VCaP (cell line): ENCODE measurements at regions not wholly inside any gene's neighbourhood (a gene's known extent, or its start where the extent isn't known, plus 50 kb on each side); places are given as distances from the start of the nearest gene placed in this dataset.

Experiments used
- H3K27ac ChIP-seq: fragments of 450-650 bp; 2 replicates; pipeline ENCODE4 v1.5.1; 2017
- CTCF ChIP-seq: fragments of 450-650 bp; conservative IDR thresholded peaks from 2 replicates; pipeline ENCODE4 v1.5.1; 2017; ENCODE audit warnings: mild to moderate bottlenecking, moderate library complexity

GRCh38 chr10:10774416-10774815 is 243.3 kb upstream of the CELF2 start:
- no peak overlapping the region for H3K27ac ChIP-seq
- TF ChIP-seq CTCF: no peak

GRCh38 chr10:10776363-10776762 is 241.3 kb upstream of the CELF2 start:
- H3K27ac ChIP-seq: no peak overlapping the region
- TF ChIP-seq CTCF: no peak

GRCh38 chr10:10777279-10777678 is 240.4 kb upstream of the CELF2 start:
- TF ChIP-seq CTCF: no peak
- H3K27ac ChIP-seq: no peak overlapping the region

- TF ChIP-seq CTCF: no peak
- H3K27ac ChIP-seq: no peak overlapping the region
These were observed 239.9 kb upstream of the CELF2 start for GRCh38 chr10:10777723-10778122.

- no peak for TF ChIP-seq CTCF
These were observed 238.7 kb upstream of the CELF2 start for GRCh38 chr10:10778959-10779358.

GRCh38 chr10:10779511-10779910 is 238.2 kb upstream of the CELF2 start:
- TF ChIP-seq CTCF: no peak

More at GRCh38 chr10:10778959-10779358, 238.7 kb upstream of the CELF2 start:
- no peak overlapping the region for H3K27ac ChIP-seq

GRCh38 chr10:10780746-10781145 is 236.9 kb upstream of the CELF2 start:
- no peak overlapping the region for H3K27ac ChIP-seq
- TF ChIP-seq CTCF: no peak

More at GRCh38 chr10:10779511-10779910, 238.2 kb upstream of the CELF2 start:
- H3K27ac ChIP-seq: no peak overlapping the region

GRCh38 chr10:10782603-10783002 is 235.1 kb upstream of the CELF2 start:
- no peak overlapping the region for H3K27ac ChIP-seq
- TF ChIP-seq CTCF: no peak
